ENCODE measurements at regions not wholly inside any gene's neighbourhood (a gene's known extent, or its start where the extent isn't known, plus 50 kb on each side); places are given as distances from the start of the nearest gene placed in this dataset.

GRCh38 chr5:12974856-12975255, 969.6 kb downstream of the DNAH5 start:
- Mint-ChIP-seq H3K27ac (no peak overlapping the region), H3K36me3 (ENCODE audit: low read depth) (no peaks in the 10 kb centered on the region), H3K4me1 (no peaks in the 10 kb centered on the region), H3K9me3 (no peaks in the 10 kb centered on the region), H3K27me3 (ENCODE audit: insufficient read depth) (no peaks in the 10 kb centered on the region), H3K4me3 (no peak overlapping the region)
- no peaks in the 10 kb centered on the region for H3K4me1 ChIP-seq (ENCODE audit: control insufficient read depth, insufficient read depth, low read length)
- DNase-seq, result no peak
- no peaks in the 10 kb centered on the region for H3K9me3 ChIP-seq (ENCODE audit: control insufficient read depth, low read length)
- TF ChIP-seq CTCF (conservative IDR thresholded peaks at IDR 0.05), result no peak
- WGBS, 2 experiments (ENCODE audit: insufficient coverage in 1 of 2, insufficient read length in 1 of 2), result 90 to 100% methylated on average over 1 to 3 of the region's 3 CpGs
- H3K27me3 ChIP-seq (ENCODE audit: control insufficient read depth, insufficient read depth, low read length, poor library complexity, severe bottlenecking), result no peaks in the 10 kb centered on the region
- no peak overlapping the region for H3K27ac ChIP-seq (ENCODE audit: low read depth, low read length)
- H3K36me3 ChIP-seq (ENCODE audit: control insufficient read depth, insufficient read depth, low read length), result no peaks in the 10 kb centered on the region
- no peak overlapping the region for H3K9ac ChIP-seq (ENCODE audit: extremely low read depth, low read length, poor library complexity, severe bottlenecking)
- H3K4me3 ChIP-seq (ENCODE audit: low read length), result no peak overlapping the region

- no peaks in the 10 kb centered on the region for H3K27me3 Mint-ChIP-seq (ENCODE audit: insufficient read depth)
- H3K4me3 Mint-ChIP-seq, result no peak overlapping the region
- Histone ChIP-seq H3K4me1 (ENCODE audit: control insufficient read depth, insufficient read depth, low read length) (no peaks in the 10 kb centered on the region), H3K36me3 (ENCODE audit: control insufficient read depth, insufficient read depth, low read length) (no peaks in the 10 kb centered on the region), H3K4me3 (ENCODE audit: low read length) (no peak overlapping the region), H3K9ac (ENCODE audit: extremely low read depth, low read length, poor library complexity, severe bottlenecking) (no peak overlapping the region), H3K27ac (ENCODE audit: low read depth, low read length) (no peak overlapping the region), H3K27me3 (ENCODE audit: control insufficient read depth, insufficient read depth, low read length, poor library complexity, severe bottlenecking) (no peaks in the 10 kb centered on the region), H3K9me3 (ENCODE audit: control insufficient read depth, low read length) (no peaks in the 10 kb centered on the region)
- no peak for TF ChIP-seq CTCF (conservative IDR thresholded peaks at IDR 0.05)
- H3K9me3 Mint-ChIP-seq, result no peaks in the 10 kb centered on the region
- H3K27ac Mint-ChIP-seq, result no peak overlapping the region
- no peaks in the 10 kb centered on the region for H3K36me3 Mint-ChIP-seq (ENCODE audit: low read depth)
- H3K4me1 Mint-ChIP-seq, result no peaks in the 10 kb centered on the region
- DNase-seq, result no peak
- WGBS, 2 experiments (ENCODE audit: insufficient coverage in 1 of 2, insufficient read length in 1 of 2), result 99% methylated on average over 3 of the region's 4 CpGs; no CpG with 5 or more reads in 1 of the 2 experiments
These were observed 978.7 kb downstream of the DNAH5 start for GRCh38 chr5:12965804-12966203.

- no peak overlapping the region for H3K9ac ChIP-seq (ENCODE audit: extremely low read depth, low read length, poor library complexity, severe bottlenecking)
- no peaks in the 10 kb centered on the region for H3K4me1 ChIP-seq (ENCODE audit: control insufficient read depth, insufficient read depth, low read length)
- no peak overlapping the region for H3K27ac Mint-ChIP-seq
- no peak overlapping the region for H3K4me3 Mint-ChIP-seq
- no peaks in the 10 kb centered on the region for H3K27me3 ChIP-seq (ENCODE audit: control insufficient read depth, insufficient read depth, low read length, poor library complexity, severe bottlenecking)
- no peak for DNase-seq
- H3K27me3 Mint-ChIP-seq (ENCODE audit: insufficient read depth), result no peaks in the 10 kb centered on the region
- no peaks in the 10 kb centered on the region for H3K36me3 ChIP-seq (ENCODE audit: control insufficient read depth, insufficient read depth, low read length)
- no peaks in the 10 kb centered on the region for H3K4me1 Mint-ChIP-seq
- H3K36me3 Mint-ChIP-seq (ENCODE audit: low read depth), result no peaks in the 10 kb centered on the region
- 82% methylated on average over 1 of the region's 1 CpG; no CpG with 5 or more reads in 1 of the 2 experiments for WGBS, 2 experiments (ENCODE audit: insufficient coverage in 1 of 2, insufficient read length in 1 of 2)
- H3K4me3 ChIP-seq (ENCODE audit: low read length), result no peak overlapping the region
- no peaks in the 10 kb centered on the region for H3K9me3 ChIP-seq (ENCODE audit: control insufficient read depth, low read length)
- H3K27ac ChIP-seq (ENCODE audit: low read depth, low read length), result no peak overlapping the region
- no peaks in the 10 kb centered on the region for H3K9me3 Mint-ChIP-seq
- TF ChIP-seq CTCF (conservative IDR thresholded peaks at IDR 0.05), result no peak
These were observed 984.8 kb downstream of the DNAH5 start for GRCh38 chr5:12959713-12960112.
